ENCODE measurements at regions not wholly inside any gene's neighbourhood (a gene's known extent, or its start where the extent isn't known, plus 50 kb on each side); places are given as distances from the start of the nearest gene placed in this dataset.

- intact Hi-C loops (cut with DNase I): no loop called here
- TF ChIP-seq CTCF (IDR thresholded peaks at IDR 0.05): no peak
- no peak for TF ChIP-seq POLR2A (IDR thresholded peaks at IDR 0.05)
- no peaks in the 10 kb centered on the region for H3K27me3 ChIP-seq
- no peaks in the 10 kb centered on the region for H3K4me1 ChIP-seq
- H3K9me3 ChIP-seq: no peaks in the 10 kb centered on the region
- no peak overlapping the region for H3K4me3 ChIP-seq
- no peaks in the 10 kb centered on the region for H3K36me3 ChIP-seq
- no peak for DNase-seq (ENCODE audit: extremely low spot score in 2 of 2)
- H3K27ac ChIP-seq: no peak overlapping the region
Measured at GRCh38 chr21:27683292-27683691, 716.4 kb upstream of the ADAMTS5 start.

DNA sequence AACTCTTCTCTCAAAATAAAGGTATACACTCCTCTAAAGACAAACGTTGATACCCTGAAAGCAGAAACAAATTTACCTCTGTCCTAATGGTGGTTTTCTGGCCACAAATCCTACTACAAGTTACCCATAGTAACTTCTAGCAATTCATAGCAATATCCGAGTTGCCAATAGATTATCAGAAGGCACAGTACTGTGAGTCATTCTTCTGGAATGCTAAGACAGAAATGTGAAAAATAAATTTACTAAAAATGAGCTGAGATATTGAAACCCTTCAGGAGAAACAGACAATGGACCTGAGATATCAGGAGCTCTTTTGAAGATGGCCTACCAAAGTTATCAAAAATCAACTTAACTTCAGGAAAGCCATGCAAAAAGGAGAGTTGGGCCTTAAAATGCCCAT, 715.0 kb upstream of the ADAMTS5 start:
- no peak for DNase-seq (ENCODE audit: extremely low spot score in 2 of 2)
- Histone ChIP-seq H3K4me3 (no peak overlapping the region), H3K27ac (no peak overlapping the region), H3K9me3 (no peaks in the 10 kb centered on the region), H3K4me1 (no peaks in the 10 kb centered on the region), H3K27me3 (no peaks in the 10 kb centered on the region), H3K36me3 (no peaks in the 10 kb centered on the region)
- TF ChIP-seq POLR2AphosphoS5 (IDR thresholded peaks at IDR 0.05; ENCODE audit: insufficient read depth in 1 of 2, low read depth in 1 of 2): no peak
- TF ChIP-seq POLR2A (IDR thresholded peaks at IDR 0.05): no peak
- no peak for TF ChIP-seq CTCF (IDR thresholded peaks at IDR 0.05)
- intact Hi-C loops (cut with DNase I): no loop called here

DNA sequence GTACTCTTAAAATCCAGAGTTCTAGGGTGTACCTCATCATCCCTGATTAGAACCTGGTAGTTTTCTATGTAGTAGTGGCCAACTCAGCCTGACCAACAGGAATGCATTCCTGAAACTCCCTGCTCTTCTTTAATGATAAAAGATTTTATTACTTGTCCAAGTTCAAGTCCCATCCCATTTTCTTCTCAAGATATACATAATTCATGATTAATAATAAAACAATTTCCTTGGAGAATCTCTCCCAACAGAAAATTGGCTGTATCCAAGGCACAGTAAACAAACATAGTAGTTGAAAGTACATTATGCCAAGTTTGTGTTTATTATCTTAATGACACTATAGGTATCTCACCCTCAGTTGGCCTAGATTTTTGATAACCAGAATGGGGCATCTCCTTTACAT, 714.1 kb upstream of the ADAMTS5 start:
- no peak overlapping the region for H3K27ac ChIP-seq
- DNase-seq (ENCODE audit: extremely low spot score in 2 of 2): no peak
- H3K4me3 ChIP-seq: no peak overlapping the region
- TF ChIP-seq CTCF (IDR thresholded peaks at IDR 0.05) (no peak), POLR2A (IDR thresholded peaks at IDR 0.05) (no peak), POLR2AphosphoS5 (IDR thresholded peaks at IDR 0.05; ENCODE audit: insufficient read depth in 1 of 2, low read depth in 1 of 2) (no peak)
- no peaks in the 10 kb centered on the region for H3K9me3 ChIP-seq
- H3K4me1 ChIP-seq: no peaks in the 10 kb centered on the region
- no peaks in the 10 kb centered on the region for H3K27me3 ChIP-seq
- H3K36me3 ChIP-seq: no peaks in the 10 kb centered on the region
- intact Hi-C loops (cut with DNase I): no loop called here

DNA sequence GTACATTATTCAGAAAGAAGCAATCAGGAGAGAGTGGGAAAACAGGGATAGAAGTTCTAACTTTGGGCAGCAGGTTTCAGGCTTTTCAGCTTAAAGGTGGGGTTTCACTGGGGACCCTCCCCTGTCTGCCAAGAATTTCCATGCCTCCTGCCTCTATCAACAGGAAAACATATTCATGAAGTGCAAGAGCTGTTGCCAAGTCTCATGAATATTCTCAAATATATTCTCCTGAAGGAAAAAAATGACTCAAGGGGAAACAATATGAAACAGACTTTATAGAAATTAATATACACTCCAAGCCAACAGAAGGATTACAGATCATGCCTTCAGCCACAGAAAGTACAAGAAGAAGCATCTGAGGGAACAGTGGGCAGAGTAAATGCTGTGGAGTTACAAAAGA, 713.3 kb upstream of the ADAMTS5 start:
- intact Hi-C loops (cut with DNase I): no loop called here
- Histone ChIP-seq H3K9me3 (no peaks in the 10 kb centered on the region), H3K27ac (no peak overlapping the region), H3K4me3 (no peak overlapping the region), H3K4me1 (no peaks in the 10 kb centered on the region), H3K36me3 (no peaks in the 10 kb centered on the region), H3K27me3 (no peaks in the 10 kb centered on the region)
- no peak for TF ChIP-seq POLR2A (IDR thresholded peaks at IDR 0.05)
- TF ChIP-seq CTCF (IDR thresholded peaks at IDR 0.05): no peak
- TF ChIP-seq POLR2AphosphoS5 (IDR thresholded peaks at IDR 0.05; ENCODE audit: insufficient read depth in 1 of 2, low read depth in 1 of 2): no peak
- no peak for DNase-seq (ENCODE audit: extremely low spot score in 2 of 2)

DNA sequence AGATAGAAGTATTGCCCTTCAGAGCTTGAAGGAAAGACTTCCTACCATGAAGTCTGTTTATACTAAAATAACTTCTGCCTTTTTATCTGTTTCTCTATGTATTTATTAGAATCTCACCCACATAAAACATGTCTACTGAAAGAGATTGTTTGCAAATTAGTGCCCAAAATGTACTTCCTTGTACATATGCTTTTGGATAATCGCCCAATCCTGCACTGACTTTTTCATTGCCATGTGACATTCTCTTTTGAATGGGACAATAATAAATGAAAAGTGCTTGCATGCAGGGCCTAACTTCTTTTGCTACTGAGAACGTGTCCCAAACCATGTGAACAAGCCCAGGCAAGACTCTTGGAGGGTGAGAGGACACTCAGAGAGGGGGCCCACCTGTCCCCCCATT, 711.6 kb upstream of the ADAMTS5 start:
- no peak overlapping the region for H3K4me3 ChIP-seq
- no peak for TF ChIP-seq POLR2A (IDR thresholded peaks at IDR 0.05)
- TF ChIP-seq POLR2AphosphoS5 (IDR thresholded peaks at IDR 0.05; ENCODE audit: insufficient read depth in 1 of 2, low read depth in 1 of 2): no peak
- no peak for TF ChIP-seq CTCF (IDR thresholded peaks at IDR 0.05)
- no peaks in the 10 kb centered on the region for H3K27me3 ChIP-seq
- no peak for DNase-seq (ENCODE audit: extremely low spot score in 2 of 2)
- no peak overlapping the region for H3K27ac ChIP-seq
- intact Hi-C loops (cut with DNase I): no loop called here
- no peaks in the 10 kb centered on the region for H3K9me3 ChIP-seq
- no peaks in the 10 kb centered on the region for H3K36me3 ChIP-seq
- H3K4me1 ChIP-seq: no peaks in the 10 kb centered on the region

All from vagina (tissue), 2 donors.